Bronchial epithelial cell (primary cell): ENCODE measurements at regions not wholly inside any gene's neighbourhood (a gene's known extent, or its start where the extent isn't known, plus 50 kb on each side); places are given as distances from the start of the nearest gene placed in this dataset.

Experiments used
- DNase-seq: peaks from one replicate; pipeline ENCODE4 v3.0.0-alpha.2; 2010; ENCODE audit warnings: low read depth
- FAIRE-seq: peaks from 2 replicates; lab custom pipeline; 2011; peaks lifted over from hg19 to GRCh38; lab: Jason Lieb, UNC
- H3K27me3 ChIP-seq: 2 replicates; pipeline ENCODE4 v1.5.1; 2011; ENCODE audit warnings: low read length; ENCODE audit not compliant: control insufficient read depth, insufficient read depth
- H3K36me3 ChIP-seq: 2 replicates; pipeline ENCODE4 v1.5.1; 2011; ENCODE audit warnings: low read length; ENCODE audit not compliant: control insufficient read depth, insufficient read depth
- H3K4me3 ChIP-seq: 2 replicates; pipeline ENCODE4 v1.5.1; 2011; ENCODE audit warnings: mild to moderate bottlenecking, low read depth, low read length, control low read depth
- TF ChIP-seq, protein P1 (sequence below): IDR thresholded peaks from 2 replicates; pipeline ENCODE4 v1.5.1; 2011; ENCODE audit warnings: mild to moderate bottlenecking, moderate library complexity, low read length, control low read depth, inconsistent platforms; ENCODE audit not compliant: insufficient read depth, severe bottlenecking

DNA sequence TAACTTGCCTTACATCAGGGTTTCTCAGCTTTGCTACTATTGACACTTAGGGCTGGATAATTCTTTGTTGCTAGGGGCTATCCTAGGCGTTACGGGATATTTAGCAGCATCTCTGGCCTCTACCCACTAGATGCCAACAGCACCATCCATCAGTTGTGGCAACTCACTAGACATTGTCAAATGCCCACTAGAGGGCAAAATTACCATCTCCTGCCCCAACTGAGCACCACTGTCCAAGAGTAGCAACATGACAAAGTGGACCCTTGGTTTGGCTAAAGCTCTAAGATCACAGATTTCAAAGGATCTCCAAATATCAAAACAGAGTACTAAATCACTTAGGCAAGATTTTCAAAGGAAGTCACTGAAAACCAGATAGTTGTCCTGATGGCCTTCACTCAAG, 251.7 kb upstream of the TBX3 start:
- FAIRE-seq: no peak
- no peaks in the 10 kb centered on the region for H3K27me3 ChIP-seq
- no peak overlapping the region for H3K4me3 ChIP-seq
- TF ChIP-seq, protein P1, sequence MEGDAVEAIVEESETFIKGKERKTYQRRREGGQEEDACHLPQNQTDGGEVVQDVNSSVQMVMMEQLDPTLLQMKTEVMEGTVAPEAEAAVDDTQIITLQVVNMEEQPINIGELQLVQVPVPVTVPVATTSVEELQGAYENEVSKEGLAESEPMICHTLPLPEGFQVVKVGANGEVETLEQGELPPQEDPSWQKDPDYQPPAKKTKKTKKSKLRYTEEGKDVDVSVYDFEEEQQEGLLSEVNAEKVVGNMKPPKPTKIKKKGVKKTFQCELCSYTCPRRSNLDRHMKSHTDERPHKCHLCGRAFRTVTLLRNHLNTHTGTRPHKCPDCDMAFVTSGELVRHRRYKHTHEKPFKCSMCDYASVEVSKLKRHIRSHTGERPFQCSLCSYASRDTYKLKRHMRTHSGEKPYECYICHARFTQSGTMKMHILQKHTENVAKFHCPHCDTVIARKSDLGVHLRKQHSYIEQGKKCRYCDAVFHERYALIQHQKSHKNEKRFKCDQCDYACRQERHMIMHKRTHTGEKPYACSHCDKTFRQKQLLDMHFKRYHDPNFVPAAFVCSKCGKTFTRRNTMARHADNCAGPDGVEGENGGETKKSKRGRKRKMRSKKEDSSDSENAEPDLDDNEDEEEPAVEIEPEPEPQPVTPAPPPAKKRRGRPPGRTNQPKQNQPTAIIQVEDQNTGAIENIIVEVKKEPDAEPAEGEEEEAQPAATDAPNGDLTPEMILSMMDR: no peak
- no peak for DNase-seq
- H3K36me3 ChIP-seq: no peaks in the 10 kb centered on the region

- TF ChIP-seq, protein P1: no peak
- no peak overlapping the region for H3K4me3 ChIP-seq
- DNase-seq (no peak), FAIRE-seq (no peak)
- no peaks in the 10 kb centered on the region for H3K36me3 ChIP-seq
- no peaks in the 10 kb centered on the region for H3K27me3 ChIP-seq
These were observed 249.6 kb upstream of the TBX3 start for GRCh38 chr12:114933428-114934160.

DNA sequence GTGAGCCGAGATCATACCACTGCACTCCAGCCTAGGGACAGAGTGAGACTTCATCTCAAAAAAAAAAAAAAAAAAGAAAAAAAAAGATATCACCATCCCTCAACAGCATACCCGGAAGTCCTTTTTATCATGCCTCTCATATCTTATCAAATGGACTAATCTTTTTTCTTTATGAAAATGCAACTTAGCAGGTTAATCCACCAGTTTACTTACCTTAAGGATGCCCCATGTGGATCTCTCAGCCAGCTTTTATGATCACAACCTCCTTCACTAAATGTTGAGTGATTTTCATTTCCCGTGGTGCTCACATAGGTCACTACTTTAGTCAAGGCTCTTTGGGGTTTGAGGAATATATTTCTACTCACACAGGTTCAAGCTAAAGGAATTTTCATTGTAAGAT, 248.8 kb upstream of the TBX3 start:
- no peaks in the 10 kb centered on the region for H3K27me3 ChIP-seq
- no peaks in the 10 kb centered on the region for H3K36me3 ChIP-seq
- FAIRE-seq (no peak), DNase-seq (no peak)
- H3K4me3 ChIP-seq: no peak overlapping the region
- TF ChIP-seq, protein P1: no peak

DNA sequence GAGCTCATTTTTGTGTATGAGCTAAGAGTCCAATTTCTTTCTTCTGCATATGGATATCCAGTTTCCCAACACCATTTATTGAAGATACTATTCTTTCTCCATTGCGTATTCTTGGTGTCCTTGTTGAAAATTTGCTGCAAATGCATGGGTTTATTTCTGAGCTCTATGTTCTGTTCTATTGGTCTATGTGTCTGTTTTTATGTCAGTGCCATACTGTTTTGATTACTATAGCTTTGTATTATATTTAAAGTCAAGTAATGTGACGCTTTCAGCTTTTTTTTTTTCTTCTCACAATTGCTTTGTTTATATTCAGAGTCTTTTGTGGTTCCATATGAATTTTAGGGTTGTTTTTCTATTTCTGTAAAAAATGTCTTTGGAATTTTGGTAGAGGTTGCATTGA, 247.1 kb upstream of the TBX3 start:
- DNase-seq (no peak), FAIRE-seq (no peak)
- TF ChIP-seq, protein P1: no peak
- no peak overlapping the region for H3K4me3 ChIP-seq
- no peaks in the 10 kb centered on the region for H3K27me3 ChIP-seq
- H3K36me3 ChIP-seq: no peaks in the 10 kb centered on the region

- DNase-seq (no peak), FAIRE-seq (no peak)
- Histone ChIP-seq H3K27me3 (no peaks in the 10 kb centered on the region), H3K36me3 (no peaks in the 10 kb centered on the region), H3K4me3 (no peak overlapping the region)
- TF ChIP-seq, protein P1: no peak
These were observed 242.4 kb upstream of the TBX3 start for GRCh38 chr12:114926341-114926740.

GRCh38 chr12:114924946-114925475, 241.0 kb upstream of the TBX3 start:
- no peak for FAIRE-seq
- Histone ChIP-seq H3K4me3 (no peak overlapping the region), H3K27me3 (no peaks in the 10 kb centered on the region), H3K36me3 (no peaks in the 10 kb centered on the region)
- TF ChIP-seq, protein P1: no peak
- no peak for DNase-seq
